Amniotic stem cell (primary cell): ENCODE measurements at regions not wholly inside any gene's neighbourhood (a gene's known extent, or its start where the extent isn't known, plus 50 kb on each side); places are given as distances from the start of the nearest gene placed in this dataset.
A peak's percentile ranks its signal among the peaks of the same experiment; 100 is the strongest.
"Not testable (repeated sequence)": the region's sequence is repeated elsewhere in the genome, so short reads cannot be mapped to it uniquely, and the experiment has no call there.

ENCODE experiments used
- DNase-seq: peaks from one replicate; lab custom pipeline; 2025; lab: John Stamatoyannopoulos, UW

- no peak for DNase-seq
Measured at GRCh38 chr10:80697926-80698325, 160.2 kb downstream of the SH2D4B start.

- DNase-seq = peak; percentile 66
Measured at GRCh38 chr10:80699602-80700039, 161.9 kb downstream of the SH2D4B start.

DNA sequence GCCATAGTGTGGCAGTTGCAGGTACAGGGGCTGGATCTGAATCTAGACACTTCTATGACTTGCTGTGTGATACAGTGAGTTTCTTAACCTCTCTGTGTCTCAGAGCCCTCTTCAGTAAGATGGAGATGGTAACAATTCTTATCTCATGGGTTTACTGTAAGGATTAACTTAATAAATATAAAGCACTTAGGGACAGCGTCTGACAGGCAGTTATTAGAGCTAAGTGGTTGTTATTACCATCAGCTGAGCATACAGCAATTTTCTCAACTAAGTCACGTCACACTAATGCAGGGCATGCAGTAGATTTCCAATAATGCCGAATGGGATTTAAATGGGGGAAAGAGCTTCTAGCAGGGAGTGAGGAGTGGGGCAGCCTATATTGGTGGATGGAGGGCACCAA lies 162.6 kb downstream of the SH2D4B start:
- no peak for DNase-seq

GRCh38 chr10:80700760-80701444 lies 163.2 kb downstream of the SH2D4B start:
- DNase-seq = no peak

DNA sequence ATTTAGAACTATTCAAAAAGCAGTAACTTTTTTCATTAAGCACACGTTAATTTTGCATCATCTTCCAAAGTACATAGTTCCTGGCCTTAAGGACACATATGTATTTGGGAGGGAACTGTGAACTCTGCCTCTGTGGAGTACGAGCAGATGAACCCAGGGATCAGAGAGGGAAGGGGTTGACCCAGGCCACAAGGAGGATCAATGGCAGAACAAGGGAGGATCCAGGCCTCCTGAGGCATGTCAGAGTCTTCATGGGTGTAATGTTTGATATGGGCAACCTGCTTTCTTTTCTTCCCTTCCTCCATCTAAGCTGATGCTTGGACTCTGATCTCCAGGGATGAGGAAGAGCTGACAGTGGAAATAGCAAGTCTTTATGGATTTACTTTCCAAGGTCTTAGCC lies 164.0 kb downstream of the SH2D4B start:
- no peak for DNase-seq

GRCh38 chr10:80702143-80702542 lies 164.4 kb downstream of the SH2D4B start:
- no peak for DNase-seq

GRCh38 chr10:80705899-80706298 lies 168.2 kb downstream of the SH2D4B start:
- no peak for DNase-seq

GRCh38 chr10:80708185-80708584 lies 170.5 kb downstream of the SH2D4B start:
- DNase-seq = no peak

DNA sequence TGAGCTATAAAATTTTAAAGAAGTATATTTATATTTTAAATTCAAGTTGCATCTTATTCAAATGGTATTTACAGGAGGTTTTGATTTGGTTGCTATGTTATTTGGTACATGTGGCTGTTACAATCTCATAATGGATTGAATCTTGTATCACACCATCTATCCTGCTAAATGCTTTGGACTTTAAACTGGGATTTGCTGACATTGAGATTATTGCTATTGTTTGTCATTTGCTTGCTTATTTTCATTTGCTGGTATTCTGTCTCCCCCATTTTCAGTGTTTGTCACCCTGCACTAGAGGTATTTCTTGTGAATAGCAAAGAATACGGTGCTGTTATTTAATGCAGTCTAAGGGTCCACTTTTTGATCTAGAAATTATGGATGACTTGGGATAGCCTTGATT lies 171.1 kb downstream of the SH2D4B start:
- DNase-seq = no peak

DNA sequence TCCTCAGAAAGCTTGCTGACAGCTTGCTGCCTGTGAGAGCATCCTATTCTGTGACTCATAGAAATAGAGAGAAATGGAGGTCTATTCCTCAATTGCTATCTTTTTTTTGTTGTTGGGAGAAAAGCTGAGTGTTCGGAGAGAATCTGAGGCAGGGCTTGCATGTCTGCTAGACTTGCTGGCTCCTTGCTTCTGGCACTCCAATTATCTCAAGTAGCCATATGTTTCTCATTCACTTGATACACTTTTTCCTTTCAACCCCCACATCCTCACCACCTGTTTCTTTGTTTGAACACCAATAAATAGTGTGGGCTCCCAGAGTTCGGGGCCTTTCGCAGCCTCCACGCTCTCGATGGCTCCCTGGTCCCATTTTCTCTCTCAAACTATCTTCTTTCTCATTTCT lies 172.2 kb downstream of the SH2D4B start:
- DNase-seq = no peak

- DNase-seq = no peak
Measured at GRCh38 chr10:80713398-80713928, 175.8 kb downstream of the SH2D4B start.

DNA sequence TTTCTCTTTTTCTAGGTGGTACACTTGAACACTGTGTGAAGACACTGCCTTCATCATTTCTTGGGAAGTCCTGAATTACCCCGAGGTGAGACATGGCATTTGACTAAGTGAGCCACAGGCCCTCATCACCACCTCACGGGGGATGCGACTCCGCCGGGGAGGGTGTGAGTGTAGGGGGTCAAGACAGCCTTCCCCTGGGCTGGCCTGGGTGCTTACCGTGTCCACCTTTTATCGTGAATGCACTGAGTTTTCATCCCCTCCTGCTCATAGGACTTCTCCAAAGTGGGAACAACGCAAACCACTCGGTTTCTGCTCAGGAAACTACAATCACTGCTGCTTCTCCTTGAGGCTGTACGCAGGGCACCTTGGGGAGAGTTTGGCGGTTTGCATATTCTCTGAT lies 176.9 kb downstream of the SH2D4B start:
- DNase-seq = no peak

GRCh38 chr10:80718024-80718423 lies 180.3 kb downstream of the SH2D4B start:
- DNase-seq = no peak

DNA sequence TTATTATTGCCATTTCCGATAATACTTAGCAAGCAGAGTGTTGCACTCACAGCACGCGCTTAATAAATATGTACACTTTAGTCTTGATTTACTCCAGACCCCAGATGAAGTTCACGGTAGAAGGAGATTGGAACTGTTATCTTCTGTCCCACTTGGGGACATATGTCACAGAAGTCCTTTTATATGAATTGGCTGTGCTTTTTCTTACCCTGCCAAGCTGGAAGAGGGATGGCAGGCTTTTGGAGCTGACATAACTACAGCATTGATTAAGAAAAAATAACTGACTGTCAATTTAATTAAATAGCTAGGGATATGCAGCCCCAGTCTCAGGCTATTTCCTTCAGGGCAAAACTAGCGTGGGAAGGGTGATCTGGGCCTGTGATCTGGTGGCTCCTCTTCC lies 182.2 kb downstream of the SH2D4B start:
- no peak for DNase-seq

- DNase-seq = no peak
Measured at GRCh38 chr10:80720549-80720948, 182.8 kb downstream of the SH2D4B start.

DNA sequence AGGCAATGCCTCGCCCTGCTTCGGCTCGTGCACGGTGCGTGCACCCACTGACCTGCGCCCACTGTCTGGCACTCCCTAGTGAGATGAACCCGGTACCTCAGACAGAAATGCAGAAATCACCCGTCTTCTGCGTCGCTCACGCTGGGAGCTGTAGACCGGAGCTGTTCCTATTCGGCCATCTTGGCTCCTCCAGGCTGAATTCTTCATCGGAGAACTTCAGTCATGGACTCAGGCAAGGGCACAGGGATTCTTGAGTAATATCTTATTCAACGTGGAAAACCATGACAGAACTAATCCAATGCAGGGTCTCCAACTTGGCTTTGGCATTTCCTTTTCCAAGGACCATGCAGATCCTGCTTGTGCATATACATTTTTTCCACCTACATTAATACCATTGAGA lies 190.7 kb downstream of the SH2D4B start:
- DNase-seq = not testable (repeated sequence)

DNA sequence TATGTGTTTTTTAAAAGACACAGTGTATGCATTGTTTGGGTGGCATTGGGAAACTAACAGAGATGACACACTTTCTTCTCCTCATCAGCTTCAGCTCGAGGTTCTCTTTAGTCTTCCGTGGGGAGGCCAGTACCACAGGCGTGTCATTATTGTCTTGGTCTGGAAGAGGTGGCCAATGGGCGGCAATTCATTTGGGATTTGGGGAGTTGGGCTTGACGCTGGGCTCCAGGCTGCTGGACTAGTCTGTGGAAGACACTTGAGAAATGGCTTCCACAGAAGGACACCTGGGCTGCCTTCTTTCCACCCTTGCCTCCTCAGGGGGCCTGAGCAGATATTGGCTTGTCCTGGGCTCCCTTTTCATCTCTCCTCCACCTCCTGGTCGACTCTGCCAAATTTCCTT lies 192.2 kb downstream of the SH2D4B start:
- DNase-seq = no peak

DNA sequence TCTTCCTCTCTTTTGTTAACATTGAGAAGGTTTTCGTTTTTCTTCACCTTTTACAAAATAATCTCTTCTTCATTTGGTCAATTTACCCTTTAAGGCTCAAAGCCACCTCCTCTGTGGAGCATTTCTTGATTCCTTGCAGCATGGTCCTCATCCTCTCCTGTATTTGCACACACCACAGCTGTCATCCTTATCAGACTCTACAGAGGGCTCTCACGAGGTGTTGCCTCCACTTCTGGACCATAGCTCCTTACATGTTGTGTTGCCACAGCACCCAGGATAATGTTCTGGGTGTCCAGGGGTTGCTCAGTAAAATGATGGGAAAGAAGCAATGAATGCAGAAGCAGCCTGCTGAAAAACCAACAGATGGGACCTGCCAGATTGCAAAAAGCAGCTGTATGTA lies 192.8 kb downstream of the SH2D4B start:
- DNase-seq = no peak

GRCh38 chr10:80734589-80734988 lies 196.9 kb downstream of the SH2D4B start:
- no peak for DNase-seq

DNA sequence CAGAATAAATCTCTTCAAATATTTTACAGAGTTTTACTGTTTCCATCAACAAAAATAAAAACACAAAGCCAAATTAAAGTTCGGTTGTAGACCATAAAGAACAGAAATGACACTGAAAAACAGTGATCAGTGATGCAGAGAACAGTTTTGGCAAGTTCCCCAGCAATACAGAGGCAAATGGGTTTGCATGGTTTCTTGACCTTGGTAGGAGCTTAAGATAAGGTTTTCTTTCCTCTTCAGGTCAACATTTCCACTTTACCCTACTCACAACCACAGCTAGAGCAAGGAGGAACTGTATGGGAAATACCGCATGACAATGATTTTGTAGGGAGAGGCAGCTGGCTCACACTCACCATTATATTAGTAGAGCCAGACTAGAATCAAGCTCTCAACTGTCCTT lies 199.5 kb downstream of the SH2D4B start:
- DNase-seq = no peak

- no peak for DNase-seq
Measured at GRCh38 chr10:80739328-80739727, 201.6 kb downstream of the SH2D4B start.

- DNase-seq = no peak
Measured at GRCh38 chr10:80739963-80740715, 202.4 kb downstream of the SH2D4B start.

GRCh38 chr10:80741278-80741677 lies 203.6 kb downstream of the SH2D4B start:
- DNase-seq = no peak
